IPS-11a (cell line): ENCODE measurements at regions not wholly inside any gene's neighbourhood (a gene's known extent, or its start where the extent isn't known, plus 50 kb on each side); places are given as distances from the start of the nearest gene placed in this dataset.
A peak's percentile ranks its signal among the peaks of the same experiment; 100 is the strongest.

ENCODE experiments used
- H3K4me3 ChIP-seq: one replicate; pipeline ENCODE4 v1.5.1; 2013; ENCODE audit warnings: low read depth, low read length, control low read depth

- no peak overlapping the region for H3K4me3 ChIP-seq
These were observed 62.1 kb downstream of the CTAGE1 start for GRCh38 chr18:22355598-22355997.

- no peak overlapping the region for H3K4me3 ChIP-seq
These were observed 62.6 kb downstream of the CTAGE1 start for GRCh38 chr18:22355069-22355468.

GRCh38 chr18:22349966-22350365, 67.7 kb downstream of the CTAGE1 start:
- no peak overlapping the region for H3K4me3 ChIP-seq

GRCh38 chr18:22349317-22349898, 68.3 kb downstream of the CTAGE1 start:
- H3K4me3 ChIP-seq = peak overlapping the region; percentile 37

GRCh38 chr18:22348521-22349316, 69.0 kb downstream of the CTAGE1 start:
- H3K4me3 ChIP-seq = peak overlapping the region; percentile 37

GRCh38 chr18:22347606-22348511, 69.9 kb downstream of the CTAGE1 start:
- peak overlapping the region; percentile 28 for H3K4me3 ChIP-seq

GRCh38 chr18:22346953-22347605, 70.6 kb downstream of the CTAGE1 start:
- H3K4me3 ChIP-seq = no peak overlapping the region

GRCh38 chr18:22346401-22346952, 71.2 kb downstream of the CTAGE1 start:
- no peak overlapping the region for H3K4me3 ChIP-seq

GRCh38 chr18:22345718-22346117, 72.0 kb downstream of the CTAGE1 start:
- H3K4me3 ChIP-seq = no peak overlapping the region

GRCh38 chr18:22344908-22345670, 72.6 kb downstream of the CTAGE1 start:
- no peak overlapping the region for H3K4me3 ChIP-seq

- H3K4me3 ChIP-seq = no peak overlapping the region
These were observed 73.3 kb downstream of the CTAGE1 start for GRCh38 chr18:22344445-22344844.

- no peak overlapping the region for H3K4me3 ChIP-seq
These were observed 74.1 kb downstream of the CTAGE1 start for GRCh38 chr18:22343613-22344012.

- H3K4me3 ChIP-seq = no peak overlapping the region
These were observed 75.1 kb downstream of the CTAGE1 start for GRCh38 chr18:22342625-22343024.

- H3K4me3 ChIP-seq = no peak overlapping the region
These were observed 77.4 kb downstream of the CTAGE1 start for GRCh38 chr18:22340331-22340730.

- no peak overlapping the region for H3K4me3 ChIP-seq
These were observed 77.8 kb downstream of the CTAGE1 start for GRCh38 chr18:22339913-22340312.

- H3K4me3 ChIP-seq = no peak overlapping the region
These were observed 79.9 kb downstream of the CTAGE1 start for GRCh38 chr18:22337833-22338232.

- no peak overlapping the region for H3K4me3 ChIP-seq
These were observed 80.4 kb downstream of the CTAGE1 start for GRCh38 chr18:22337306-22337705.

GRCh38 chr18:22336406-22336805, 81.3 kb downstream of the CTAGE1 start:
- H3K4me3 ChIP-seq = no peak overlapping the region

GRCh38 chr18:22335731-22336198, 82.0 kb downstream of the CTAGE1 start:
- no peak overlapping the region for H3K4me3 ChIP-seq

GRCh38 chr18:22334567-22334966, 83.1 kb downstream of the CTAGE1 start:
- H3K4me3 ChIP-seq = no peak overlapping the region
